DMS153 (cell line): ENCODE measurements at regions not wholly inside any gene's neighbourhood (a gene's known extent, or its start where the extent isn't known, plus 50 kb on each side); places are given as distances from the start of the nearest gene placed in this dataset.
"Not testable (repeated sequence)": the region's sequence is repeated elsewhere in the genome, so short reads cannot be mapped to it uniquely, and the experiment has no call there.

ENCODE experiments used
- DNase-seq: peaks from one replicate; lab custom pipeline; 2025; lab: John Stamatoyannopoulos, UW

DNA sequence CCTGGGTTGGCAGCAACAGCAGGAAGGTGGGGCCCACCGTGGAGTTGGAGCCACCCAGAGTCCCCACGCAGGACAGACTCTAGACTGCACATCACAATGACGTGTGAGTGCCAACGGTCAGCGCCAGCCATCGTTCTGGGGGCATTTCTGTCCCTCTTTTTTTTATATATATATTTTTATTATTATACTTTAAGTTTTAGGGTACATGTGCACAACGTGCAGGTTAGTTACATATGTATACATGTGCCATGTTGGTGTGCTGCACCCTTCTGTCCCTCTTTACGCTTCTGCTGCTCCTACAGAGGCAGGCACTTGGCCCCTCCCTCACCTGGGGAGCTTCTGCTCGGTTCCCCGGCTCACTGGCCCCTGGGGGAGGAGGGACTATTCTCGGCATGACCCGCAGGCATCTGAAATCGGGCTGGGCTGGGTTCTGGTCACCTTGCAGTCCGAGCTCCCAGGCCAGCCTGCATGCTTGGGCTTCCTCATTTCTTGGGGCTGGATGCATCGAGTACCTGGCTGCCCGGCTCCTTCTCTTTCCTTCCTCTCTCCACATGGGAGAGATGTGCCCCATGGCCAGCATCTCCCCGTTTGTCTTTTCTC, 787.4 kb downstream of the TBC1D22A start:
- DNase-seq: no peak

DNA sequence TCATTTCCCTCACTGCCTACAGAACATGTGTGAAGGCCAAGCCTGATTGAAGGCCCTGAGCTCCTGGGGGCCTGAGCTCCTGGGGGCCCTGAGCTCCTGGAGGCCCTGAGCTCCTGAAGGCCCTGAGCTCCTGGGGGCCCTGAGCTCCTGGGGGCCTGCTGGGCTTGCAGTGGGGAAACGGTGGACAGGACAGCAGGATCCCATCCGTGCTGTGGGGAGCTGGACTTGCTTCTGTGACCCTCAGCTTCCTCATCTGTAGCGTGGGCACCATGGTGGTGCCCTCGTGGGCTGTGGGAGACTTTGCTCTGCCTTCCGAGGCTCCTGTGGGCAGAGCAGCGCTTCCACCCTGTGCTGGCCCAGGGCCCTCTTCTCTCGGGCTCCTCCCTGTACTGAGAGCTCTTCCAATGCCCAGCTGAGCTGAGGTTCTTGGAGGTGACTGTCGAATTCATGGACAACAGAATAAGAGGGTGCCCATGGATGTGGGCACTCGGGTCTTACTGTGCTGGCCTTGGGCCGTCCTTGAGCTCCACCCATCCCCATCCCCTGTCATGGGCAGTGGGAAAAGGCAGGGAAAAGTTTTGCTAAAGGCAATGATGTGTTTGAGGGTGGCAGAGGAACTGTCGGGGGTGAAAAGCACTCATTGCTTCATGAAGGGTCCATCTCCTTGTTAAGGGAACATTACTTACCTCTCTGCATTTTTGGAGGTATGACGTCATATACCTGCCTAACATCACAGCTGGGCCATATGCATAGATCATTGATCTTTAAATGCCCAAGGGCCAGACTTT, 786.7 kb downstream of the TBC1D22A start:
- DNase-seq: no peak

DNA sequence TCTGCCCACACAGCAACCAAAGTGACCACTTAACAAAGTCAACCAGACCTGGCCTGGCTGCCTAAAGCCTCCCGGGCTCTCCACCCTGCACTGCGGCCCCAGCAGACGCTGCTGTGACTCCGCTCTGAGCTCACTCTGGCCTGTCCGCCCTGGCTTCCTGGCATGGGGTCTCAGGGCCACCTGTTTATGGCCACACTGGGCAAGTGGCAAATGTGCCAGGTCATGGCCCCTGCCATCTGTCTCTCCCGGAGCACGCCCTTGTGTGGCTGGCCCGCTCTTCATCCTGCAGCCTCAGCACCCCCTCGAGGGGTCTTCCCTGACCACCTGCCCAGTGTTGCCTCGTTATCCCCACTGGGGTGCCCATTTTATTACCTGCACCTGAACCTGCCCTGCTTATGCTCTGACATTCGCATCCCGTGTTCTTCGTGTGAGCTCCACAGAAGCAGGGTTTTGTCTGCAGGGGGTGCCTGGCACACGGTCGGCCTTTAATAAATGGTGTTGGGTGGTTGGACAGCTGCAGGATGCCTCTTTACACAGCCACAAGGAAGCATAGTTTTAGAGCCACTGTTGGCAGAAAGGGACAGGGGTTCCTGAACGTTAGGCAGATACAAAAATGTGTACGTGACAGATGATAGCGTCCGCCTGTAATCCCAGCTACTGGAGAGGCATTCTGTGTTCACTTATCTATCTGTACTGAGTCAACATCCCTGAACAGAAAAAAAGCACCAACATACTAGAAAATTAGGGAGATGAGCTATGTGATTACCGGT, 785.6 kb downstream of the TBC1D22A start:
- DNase-seq: no peak

DNA sequence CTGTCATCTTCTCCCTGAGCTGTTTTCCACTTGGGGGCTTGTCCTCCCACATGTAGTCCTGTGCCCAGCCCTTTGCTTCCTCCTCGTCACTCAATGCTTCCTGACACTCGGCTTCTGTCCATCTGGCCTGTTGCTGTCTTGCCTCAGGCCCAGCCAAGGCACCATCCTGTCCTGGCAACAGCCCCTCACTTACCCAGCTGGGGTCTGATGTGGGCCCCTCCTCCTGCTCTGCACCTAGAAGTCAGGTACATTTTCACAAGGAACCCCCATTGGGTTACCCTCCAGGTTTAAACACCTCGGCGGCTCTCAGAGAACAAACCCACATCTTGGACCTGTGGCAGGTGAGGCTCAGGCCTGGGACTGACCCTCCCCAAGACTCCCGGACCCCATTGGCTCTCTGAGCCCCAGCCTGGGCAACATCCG, 784.8 kb downstream of the TBC1D22A start:
- DNase-seq: no peak

DNA sequence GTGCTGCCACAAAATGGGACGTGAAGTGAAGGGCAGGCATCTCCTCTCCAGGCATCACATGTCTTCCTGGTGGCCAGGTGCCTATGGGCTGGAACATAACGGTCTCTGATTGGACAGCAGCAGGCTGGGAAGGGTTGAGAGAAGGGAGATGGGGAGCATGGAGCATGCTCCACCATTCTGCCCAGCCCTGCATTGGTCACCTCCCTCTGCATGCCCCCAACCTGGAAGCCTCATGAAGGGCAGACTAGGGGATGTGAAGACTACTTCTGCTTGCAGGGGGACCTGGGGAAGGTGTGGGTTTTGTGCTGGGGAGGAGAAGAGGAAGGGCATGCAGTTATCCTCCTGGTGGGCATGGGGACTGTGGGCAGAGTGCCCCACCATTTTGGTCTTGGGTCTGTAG, 782.2 kb downstream of the TBC1D22A start:
- DNase-seq: no peak

DNA sequence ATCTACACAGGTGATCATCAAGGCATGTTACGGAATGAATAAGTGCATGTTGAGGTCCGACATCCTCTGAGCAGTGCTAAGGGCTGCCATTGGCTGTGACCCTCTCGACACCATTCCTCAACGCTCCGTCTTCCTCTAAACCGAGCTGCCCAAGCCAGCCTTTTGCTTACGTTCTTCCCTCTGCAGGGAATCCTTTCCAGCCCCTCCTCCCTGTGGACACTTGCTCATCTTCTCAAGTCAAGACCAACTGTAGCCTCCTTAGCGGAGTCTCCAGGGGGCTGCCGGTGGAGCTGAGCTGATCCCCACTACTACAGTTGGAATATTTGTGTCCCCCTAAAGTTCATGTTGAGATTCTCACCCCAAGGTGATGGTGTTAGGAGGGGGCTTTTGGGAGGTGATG, 781.0 kb downstream of the TBC1D22A start:
- no peak for DNase-seq

DNA sequence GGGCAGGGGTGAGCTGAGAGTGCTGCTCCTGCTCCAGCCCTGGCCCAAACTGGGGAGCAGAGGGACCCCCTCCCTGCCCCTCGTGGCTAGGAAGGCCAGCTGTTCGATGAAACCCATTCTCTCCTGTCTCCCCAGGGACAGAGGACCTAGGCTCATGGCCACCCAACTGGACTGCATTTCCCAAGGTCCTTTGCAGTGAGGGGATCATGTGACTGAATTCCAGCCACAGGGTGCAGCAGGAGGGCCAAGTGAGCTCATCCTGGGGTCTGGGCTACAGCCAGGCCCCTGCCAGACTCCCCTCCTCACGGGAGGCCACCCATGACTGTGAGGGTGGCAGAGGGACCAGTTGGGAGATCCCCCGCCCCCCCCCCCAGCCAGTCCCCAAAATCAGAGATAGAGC, 777.6 kb downstream of the TBC1D22A start:
- no peak for DNase-seq

DNA sequence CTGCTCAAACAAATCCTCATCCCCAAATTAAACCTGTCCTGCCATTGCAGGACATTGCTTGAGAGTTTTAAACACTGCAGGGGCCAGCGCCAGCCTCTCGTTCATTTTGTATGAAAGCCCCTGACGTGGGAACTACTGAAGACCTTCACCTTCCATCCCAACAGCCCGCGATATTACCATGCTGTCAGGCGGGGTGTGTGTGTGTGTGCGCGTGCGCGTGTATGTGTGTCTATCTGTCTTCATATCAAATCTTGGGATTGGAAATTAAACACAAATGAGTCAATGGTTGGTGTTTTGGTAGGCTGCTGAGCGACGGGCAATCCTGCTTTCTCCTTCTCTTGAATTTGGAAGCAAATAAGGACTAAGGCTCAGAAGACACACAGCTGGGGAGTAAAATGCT, 776.9 kb downstream of the TBC1D22A start:
- no peak for DNase-seq

DNA sequence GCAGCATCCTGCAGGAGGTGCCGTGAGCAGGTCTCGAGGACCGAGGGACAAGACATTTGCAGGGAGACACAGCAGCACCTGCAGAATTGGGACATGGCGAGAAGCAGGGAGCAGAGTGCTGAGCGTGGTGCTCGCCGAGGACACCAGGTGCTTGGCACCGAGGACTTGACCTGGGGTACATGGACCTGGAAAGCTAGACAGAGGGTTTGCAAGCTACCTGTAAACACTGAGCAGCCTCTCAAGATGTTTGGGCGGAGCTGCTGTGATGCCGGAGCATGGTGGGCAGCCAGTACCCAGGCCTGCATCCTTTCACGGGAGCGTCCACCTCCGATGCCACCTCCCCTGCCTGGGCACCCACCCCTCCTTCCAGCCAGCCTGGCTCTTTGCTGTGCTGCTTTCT, 773.2 kb downstream of the TBC1D22A start:
- no peak for DNase-seq

DNA sequence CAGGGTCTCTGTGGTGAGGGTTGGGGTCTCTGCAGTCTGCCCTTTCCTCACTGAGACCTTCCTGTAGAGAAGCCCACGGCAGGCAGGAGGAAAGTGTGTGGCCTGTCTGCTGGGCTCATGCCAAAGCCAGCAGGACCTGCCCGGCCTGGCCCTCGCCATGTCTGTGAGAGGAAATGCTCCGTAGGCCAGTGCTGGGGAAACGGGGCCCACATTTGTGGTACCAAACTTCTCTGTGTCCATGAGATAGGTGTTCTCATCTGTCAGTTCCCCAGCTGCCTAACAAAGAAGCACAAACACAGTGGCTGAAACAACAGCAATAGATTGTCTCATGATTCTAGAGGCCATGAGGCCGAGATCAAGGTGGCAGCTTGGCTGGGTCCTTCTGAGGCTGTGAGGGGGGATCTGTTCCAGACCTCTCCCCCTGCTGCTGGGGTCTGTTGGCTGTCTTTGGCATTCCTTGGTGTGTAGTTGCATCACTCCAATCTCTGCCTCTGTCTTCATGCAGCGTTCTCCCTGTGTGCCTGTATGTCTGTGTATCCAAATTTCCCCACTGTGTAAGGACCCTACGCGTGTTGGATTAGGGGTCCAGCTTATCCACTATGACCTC, 772.5 kb downstream of the TBC1D22A start:
- no peak for DNase-seq

DNA sequence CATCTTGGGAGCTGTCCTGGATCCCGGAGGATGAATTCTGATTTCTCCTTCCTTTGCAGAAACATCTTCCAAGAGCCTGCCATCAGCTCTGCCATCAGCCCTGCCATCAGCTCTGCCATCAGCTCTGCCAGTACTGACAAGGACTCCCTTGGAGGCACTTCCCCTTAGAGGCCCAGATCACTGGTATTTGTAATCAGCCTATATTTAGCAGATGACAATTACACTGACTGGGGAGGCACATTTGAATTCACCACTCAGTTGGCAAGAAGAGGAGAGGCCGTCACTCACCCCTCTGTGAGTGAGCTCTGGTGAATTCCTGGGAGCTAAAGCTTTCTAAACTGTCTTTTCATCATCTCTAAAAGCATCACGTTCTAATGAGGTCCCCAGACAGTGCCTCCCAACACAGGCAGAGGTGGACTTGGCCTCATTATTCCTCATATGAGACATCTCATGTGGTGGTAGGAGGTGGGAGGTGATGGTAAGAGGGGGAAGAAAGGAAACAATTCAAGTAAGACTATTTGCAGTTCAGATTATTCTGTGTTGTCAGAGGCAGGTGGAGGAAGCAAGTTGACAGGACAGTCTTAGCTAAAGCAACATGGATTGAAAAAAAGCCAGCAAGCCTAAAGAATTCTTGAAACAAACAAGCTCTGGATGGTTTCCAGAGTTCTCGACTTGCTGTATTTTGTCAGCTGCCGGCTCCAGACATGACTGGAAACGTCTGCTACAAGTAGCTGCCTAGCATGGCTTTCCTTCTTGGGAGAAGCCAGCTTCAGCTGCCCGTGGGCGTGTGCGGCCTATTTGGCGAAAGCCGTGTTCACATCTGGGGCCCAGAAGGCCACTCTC, 771.7 kb downstream of the TBC1D22A start:
- DNase-seq: no peak

DNA sequence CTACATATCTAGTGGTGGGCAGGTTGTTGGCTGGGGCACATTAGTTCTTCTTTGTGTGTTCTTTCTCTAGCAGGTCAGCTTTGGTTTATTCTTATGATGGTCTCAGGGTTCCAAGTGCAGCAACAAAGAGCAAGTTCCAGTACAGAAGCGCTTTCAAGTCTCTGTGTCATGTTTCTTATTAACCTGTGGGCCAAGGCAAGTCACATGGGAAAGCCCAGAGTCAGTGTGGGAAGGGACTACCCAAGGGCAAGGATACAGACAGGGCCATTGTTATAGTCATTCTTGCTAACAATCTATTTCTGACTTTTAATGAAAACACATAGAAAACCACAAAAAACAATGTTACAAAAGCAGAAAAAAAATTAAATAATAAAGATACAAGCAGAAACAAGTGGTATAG, 754.6 kb downstream of the TBC1D22A start:
- no peak for DNase-seq

DNA sequence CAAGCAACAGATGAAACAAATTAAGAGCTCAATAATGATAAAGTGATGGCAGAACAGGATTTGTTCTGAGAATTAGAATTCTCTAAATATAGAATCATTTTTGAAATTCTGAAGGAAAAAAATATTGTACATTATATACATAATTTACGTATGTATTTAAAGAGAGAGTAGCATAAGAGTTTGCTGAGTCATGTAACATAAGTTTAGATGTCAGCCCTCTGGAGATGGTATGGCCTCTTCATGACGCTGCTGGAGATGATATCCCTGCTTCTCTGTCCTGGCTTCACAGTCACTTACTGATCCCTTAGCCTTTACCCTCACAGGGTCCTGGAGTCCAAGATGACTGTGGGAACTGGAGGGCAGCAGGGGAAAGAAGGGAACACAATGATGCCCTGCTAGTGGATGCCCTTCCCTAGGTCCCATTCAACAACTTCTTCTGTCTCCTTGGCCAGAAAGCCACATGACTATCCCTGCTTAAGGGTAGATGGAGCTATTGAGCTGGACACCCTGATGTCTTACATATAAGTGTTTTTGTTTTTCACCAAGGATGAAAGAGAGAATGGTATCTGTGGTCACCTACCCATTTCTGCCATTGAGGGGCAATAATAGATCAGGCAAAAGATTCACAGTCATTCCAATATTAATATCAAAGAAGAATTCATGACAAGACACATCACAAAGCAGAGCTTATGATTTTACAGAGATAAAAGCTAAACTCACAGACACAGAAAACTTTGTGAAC, 753.1 kb downstream of the TBC1D22A start:
- no peak for DNase-seq

DNA sequence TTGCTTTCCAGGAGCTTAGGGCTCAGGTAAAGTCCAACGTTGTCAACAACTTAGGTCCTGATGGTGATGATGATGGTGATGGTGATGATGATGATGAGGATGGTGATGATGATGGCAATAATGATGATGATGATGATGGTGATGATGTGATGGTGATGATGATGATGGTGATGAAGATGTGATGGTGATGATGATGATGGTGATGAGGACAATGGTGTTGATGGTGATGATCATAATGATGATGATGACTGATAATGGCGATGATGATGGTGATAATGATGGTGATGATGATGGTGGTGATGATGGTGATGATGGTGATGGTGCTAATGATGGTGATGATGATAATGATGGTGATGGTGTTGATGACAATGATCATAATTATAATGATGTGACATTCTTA, 750.2 kb downstream of the TBC1D22A start:
- DNase-seq: no peak

DNA sequence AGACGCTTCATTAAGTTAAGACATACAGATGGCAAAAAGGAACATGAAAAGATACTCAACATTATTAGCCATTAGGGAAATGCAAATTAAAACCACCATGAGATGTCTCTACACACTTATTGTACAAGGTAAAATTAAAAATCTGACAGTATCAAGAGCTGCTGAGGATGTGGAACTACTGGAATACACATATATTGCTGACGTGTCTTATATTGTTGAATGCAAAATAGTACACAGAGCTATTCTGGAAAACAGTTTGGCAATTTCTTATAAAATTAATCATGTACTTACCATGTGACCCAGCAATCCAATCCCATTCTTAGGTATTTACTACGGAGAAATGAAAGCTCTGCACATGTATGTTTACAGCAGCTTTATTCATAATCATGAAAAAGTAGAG, 742.5 kb downstream of the TBC1D22A start:
- DNase-seq: no peak

DNA sequence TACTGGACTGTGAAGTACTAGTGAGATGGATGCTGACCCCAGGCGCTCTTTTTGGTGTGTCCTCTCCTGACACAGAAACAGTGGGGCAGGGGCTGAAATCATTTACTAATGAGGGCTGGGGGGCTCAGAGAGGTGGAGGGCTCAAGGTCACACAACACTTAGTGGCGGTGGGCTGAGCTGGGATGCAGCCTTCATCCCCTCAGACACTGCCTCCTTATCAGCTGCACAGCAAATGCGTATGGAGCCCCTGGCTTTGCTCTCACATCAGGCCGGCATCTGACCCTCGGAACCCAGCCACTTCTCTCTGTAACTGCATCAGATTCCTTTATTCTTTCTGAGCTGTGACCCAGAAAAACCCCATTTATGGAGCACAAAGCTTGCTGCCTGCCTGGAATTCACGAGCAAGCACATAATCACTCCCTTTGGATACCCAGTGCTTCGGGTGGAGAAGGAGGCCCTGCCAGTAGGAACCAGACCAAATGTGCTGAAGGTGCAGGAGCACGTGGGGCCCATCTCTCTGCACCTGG, 736.6 kb downstream of the TBC1D22A start:
- no peak for DNase-seq

DNA sequence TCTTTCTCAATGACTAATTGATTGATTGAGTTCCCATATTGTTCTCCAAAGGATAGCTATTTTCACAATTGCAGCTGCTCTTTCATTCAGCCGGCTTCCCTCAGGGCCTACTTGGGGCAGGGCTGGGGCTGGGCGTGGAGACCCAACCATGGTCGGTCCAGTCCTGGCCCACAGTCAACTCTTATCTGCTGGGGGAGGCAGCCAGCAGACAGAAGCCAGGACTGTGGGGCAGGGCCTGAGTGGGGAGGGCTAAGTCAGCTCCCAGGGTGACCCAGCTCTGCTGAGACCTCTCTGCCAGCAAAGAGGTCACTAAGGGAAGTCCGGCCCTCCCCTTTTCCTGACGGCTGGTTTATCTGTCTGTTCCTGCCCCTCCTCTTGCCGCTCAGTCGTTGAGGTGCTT, 735.2 kb downstream of the TBC1D22A start:
- DNase-seq: no peak

DNA sequence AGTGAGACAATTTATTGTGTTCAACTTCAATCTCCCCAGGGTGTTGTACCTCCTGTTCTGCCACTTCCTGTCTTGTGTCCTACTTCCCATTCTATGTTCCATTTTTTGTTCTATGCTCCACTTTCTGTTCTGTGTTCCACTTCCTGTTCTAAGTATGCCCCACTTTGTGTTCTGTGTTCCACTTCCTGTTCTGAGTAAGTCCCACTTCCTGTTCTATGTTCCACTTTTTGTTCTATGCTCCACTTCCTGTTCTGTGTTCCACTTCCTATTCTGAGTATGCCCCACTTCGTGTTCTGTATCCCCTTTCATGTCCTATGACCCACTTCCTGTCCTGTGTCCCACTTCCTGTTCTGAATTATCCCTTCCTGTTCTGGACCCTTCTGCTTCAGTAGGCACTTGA, 732.7 kb downstream of the TBC1D22A start:
- no peak for DNase-seq

DNA sequence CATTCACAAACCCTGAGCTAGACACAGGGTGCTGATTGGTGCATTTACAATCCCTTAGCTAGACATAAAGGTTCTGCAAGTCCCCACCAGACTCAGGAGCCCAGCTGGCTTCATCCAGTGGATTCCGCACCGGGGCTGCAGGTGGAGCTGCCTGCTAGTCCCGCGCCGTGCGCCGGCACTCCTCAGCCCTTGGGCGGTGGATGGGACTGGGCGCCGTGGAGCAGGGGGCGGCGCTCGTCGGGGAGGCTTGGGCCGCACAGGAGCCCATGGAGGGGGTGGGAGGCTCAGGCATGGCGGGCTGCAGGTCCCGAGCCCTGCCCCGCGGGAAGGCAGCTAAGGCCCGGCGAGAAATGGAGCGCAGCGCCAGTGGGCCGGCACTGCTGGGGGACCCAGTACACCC, 725.7 kb downstream of the TBC1D22A start:
- DNase-seq: not testable (repeated sequence)

DNA sequence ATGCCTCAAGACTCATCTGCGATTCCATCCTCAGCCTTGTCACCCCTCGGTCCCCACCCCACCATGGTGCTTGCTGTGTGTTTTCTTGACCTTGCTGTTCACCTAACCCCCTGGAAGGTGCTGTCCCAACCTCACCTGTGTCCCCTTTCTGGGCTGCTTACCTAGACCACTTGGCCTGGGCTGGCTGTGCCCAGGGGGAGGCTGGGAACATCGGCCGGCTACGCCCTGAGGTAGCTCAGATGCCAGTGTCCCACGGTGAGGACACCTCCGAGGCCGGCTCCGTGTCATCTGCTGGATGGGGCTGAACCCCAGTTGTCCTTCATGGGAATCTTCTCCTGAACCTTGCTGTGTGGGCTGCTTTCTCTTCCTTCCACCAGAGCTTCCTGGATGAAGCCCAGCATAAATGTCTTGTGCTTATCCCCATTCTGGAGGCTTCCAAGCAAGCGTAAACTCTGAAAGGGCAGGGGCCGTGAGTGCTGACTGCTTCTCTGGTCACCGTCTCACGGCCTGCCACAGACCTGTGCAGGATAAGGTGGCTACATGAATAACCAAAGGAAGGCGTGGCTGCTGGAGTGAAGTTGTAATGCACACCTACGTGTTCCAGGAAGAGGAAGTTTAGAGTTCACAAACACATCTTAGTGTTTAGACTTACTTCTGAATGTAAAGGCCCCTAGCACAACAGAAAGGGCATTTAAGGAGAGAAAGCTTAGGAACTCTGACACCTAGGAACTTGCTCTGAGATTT, 724.3 kb downstream of the TBC1D22A start:
- DNase-seq: no peak
